SK-N-SH treated with all-trans-retinoic acid at 6 μM for 48 hours (cell line): ENCODE measurements at regions not wholly inside any gene's neighbourhood (a gene's known extent, or its start where the extent isn't known, plus 50 kb on each side); places are given as distances from the start of the nearest gene placed in this dataset.

ENCODE experiments used
- ESRRG ChIP-seq: fragments of 250-450 bp; sonication (Bioruptor Pico); IDR thresholded peaks from 2 replicates; pipeline ENCODE4 v1.6.1; 2021; ENCODE audit warnings: mild to moderate bottlenecking
- PPARA ChIP-seq: fragments of 250-450 bp; sonication (Bioruptor Pico); IDR thresholded peaks from 2 replicates; pipeline ENCODE4 v1.5.0; 2020; ENCODE audit warnings: mild to moderate bottlenecking, borderline replicate concordance
- RARB ChIP-seq: fragments of 250-450 bp; sonication (Bioruptor Pico); IDR thresholded peaks from 2 replicates; pipeline ENCODE4 v1.8.0; 2021; ENCODE audit warnings: mild to moderate bottlenecking, moderate library complexity
- TCF4 ChIP-seq: fragments of 250-450 bp; sonication (Bioruptor Pico); IDR thresholded peaks from 2 replicates; pipeline ENCODE4 v1.8.0; 2021; ENCODE audit warnings: mild to moderate bottlenecking, moderate library complexity, borderline replicate concordance
- TOX ChIP-seq: fragments of 250-450 bp; sonication (Bioruptor Pico); IDR thresholded peaks from 2 replicates; pipeline ENCODE4 v1.8.0; 2021; ENCODE audit warnings: mild to moderate bottlenecking, moderate library complexity, borderline replicate concordance
- TSHZ2 ChIP-seq: fragments of 250-450 bp; sonication (Bioruptor Pico); IDR thresholded peaks from 2 replicates; pipeline ENCODE4 v1.5.0; 2020; ENCODE audit warnings: mild to moderate bottlenecking, moderate library complexity
- ZNF565 ChIP-seq: fragments of 450-650 bp; formaldehyde crosslinking; conservative IDR thresholded peaks from 2 replicates; pipeline ENCODE4 v1.5.0; 2020; ENCODE audit warnings: low read depth, mild to moderate bottlenecking, moderate library complexity
- ZNF70 ChIP-seq: fragments of 450-650 bp; formaldehyde crosslinking; IDR thresholded peaks from 2 replicates; pipeline ENCODE4 v1.5.0; 2020; ENCODE audit warnings: mild to moderate bottlenecking, moderate library complexity
- ZNF8 ChIP-seq: fragments of 450-650 bp; formaldehyde crosslinking; IDR thresholded peaks from 2 replicates; pipeline ENCODE4 v1.5.0; 2020; ENCODE audit warnings: mild to moderate bottlenecking, moderate library complexity
- TF ChIP-seq, protein P1 (sequence below): fragments of 250-450 bp; sonication (Bioruptor Pico); IDR thresholded peaks from 2 replicates; pipeline ENCODE4 v1.8.0; 2020; ENCODE audit warnings: mild to moderate bottlenecking, moderate library complexity, borderline replicate concordance
- TF ChIP-seq, protein P2 (sequence below): fragments of 250-450 bp; sonication (Bioruptor Pico); IDR thresholded peaks from 2 replicates; pipeline ENCODE4 v1.5.1; 2021; ENCODE audit warnings: mild to moderate bottlenecking, moderate library complexity

- TF ChIP-seq, protein P1, sequence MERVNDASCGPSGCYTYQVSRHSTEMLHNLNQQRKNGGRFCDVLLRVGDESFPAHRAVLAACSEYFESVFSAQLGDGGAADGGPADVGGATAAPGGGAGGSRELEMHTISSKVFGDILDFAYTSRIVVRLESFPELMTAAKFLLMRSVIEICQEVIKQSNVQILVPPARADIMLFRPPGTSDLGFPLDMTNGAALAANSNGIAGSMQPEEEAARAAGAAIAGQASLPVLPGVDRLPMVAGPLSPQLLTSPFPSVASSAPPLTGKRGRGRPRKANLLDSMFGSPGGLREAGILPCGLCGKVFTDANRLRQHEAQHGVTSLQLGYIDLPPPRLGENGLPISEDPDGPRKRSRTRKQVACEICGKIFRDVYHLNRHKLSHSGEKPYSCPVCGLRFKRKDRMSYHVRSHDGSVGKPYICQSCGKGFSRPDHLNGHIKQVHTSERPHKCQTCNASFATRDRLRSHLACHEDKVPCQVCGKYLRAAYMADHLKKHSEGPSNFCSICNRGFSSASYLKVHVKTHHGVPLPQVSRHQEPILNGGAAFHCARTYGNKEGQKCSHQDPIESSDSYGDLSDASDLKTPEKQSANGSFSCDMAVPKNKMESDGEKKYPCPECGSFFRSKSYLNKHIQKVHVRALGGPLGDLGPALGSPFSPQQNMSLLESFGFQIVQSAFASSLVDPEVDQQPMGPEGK (CRISPR knock-in tag): no peak
- TF ChIP-seq ESRRG (CRISPR knock-in tag): no peak
- no peak for TF ChIP-seq TCF4 (CRISPR knock-in tag)
- TF ChIP-seq TSHZ2 (CRISPR knock-in tag): no peak
- no peak for TF ChIP-seq ZNF70 (CRISPR knock-in tag)
- no peak for TF ChIP-seq ZNF565
- no peak for TF ChIP-seq PPARA (CRISPR knock-in tag)
- TF ChIP-seq TOX: no peak
- TF ChIP-seq ZNF8 (CRISPR knock-in tag): no peak
- TF ChIP-seq, protein P2, sequence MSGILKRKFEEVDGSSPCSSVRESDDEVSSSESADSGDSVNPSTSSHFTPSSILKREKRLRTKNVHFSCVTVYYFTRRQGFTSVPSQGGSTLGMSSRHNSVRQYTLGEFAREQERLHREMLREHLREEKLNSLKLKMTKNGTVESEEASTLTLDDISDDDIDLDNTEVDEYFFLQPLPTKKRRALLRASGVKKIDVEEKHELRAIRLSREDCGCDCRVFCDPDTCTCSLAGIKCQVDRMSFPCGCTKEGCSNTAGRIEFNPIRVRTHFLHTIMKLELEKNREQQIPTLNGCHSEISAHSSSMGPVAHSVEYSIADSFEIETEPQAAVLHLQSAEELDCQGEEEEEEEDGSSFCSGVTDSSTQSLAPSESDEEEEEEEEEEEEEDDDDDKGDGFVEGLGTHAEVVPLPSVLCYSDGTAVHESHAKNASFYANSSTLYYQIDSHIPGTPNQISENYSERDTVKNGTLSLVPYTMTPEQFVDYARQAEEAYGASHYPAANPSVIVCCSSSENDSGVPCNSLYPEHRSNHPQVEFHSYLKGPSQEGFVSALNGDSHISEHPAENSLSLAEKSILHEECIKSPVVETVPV (CRISPR knock-in tag): no peak
- no peak for TF ChIP-seq RARB (CRISPR knock-in tag)
Observed at GRCh38 chr2:67050622-67051021, 346.5 kb upstream of the ETAA1 start.
